ENCODE measurements at regions not wholly inside any gene's neighbourhood (a gene's known extent, or its start where the extent isn't known, plus 50 kb on each side); places are given as distances from the start of the nearest gene placed in this dataset.

- no peak for DNase-seq
Observed at GRCh38 chr2:180122874-180123273, 115.8 kb upstream of the CWC22 start.

DNA sequence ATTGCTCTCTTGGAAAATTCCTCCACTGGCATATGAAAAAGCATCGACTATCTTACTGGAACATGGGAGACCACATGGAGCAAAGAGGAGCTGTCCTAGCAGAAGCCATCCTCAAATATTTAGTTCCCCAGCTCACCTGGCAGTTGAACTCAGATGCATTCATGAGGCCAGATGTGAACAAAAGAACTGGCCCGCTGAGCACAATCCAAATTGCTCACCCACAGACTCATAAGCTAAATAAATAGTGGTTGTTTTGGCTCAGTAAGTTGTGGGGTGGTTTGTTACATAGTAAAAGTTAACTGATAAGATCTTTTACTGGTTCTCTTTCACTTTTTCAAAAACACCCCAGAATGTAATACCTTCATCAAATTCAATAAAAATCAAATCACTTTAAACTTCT is 108.6 kb upstream of the CWC22 start:
- DNase-seq = no peak

GRCh38 chr2:180115269-180115668 is 108.2 kb upstream of the CWC22 start:
- no peak for DNase-seq

GRCh38 chr2:180111901-180112300 is 104.8 kb upstream of the CWC22 start:
- no peak for DNase-seq

DNA sequence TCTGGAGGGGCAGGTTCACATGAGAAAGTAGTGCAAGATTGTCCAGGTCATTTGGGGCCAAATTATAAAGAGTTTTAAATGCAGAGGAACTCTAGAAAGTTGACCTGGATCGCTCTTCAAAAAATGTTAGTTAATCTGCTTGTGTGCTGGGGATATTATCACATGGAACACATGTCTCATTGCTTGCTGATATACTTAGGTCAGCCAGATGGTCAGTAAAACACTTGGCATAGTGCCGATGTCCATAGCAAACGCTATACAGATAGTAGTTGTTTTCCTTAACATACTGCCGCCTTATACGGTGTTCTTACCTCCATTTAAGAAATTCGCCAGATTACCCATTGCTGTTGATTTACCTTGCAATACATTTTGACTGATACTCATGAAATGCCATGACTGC is 103.4 kb upstream of the CWC22 start:
- no peak for DNase-seq

- no peak for DNase-seq
Observed at GRCh38 chr2:180101846-180102245, 94.7 kb upstream of the CWC22 start.

- DNase-seq = no peak
Observed at GRCh38 chr2:180099308-180099707, 92.2 kb upstream of the CWC22 start.

GRCh38 chr2:180085144-180085543 is 78.0 kb upstream of the CWC22 start:
- DNase-seq = no peak

GRCh38 chr2:180077295-180077906 is 70.3 kb upstream of the CWC22 start:
- DNase-seq = no peak

DNA sequence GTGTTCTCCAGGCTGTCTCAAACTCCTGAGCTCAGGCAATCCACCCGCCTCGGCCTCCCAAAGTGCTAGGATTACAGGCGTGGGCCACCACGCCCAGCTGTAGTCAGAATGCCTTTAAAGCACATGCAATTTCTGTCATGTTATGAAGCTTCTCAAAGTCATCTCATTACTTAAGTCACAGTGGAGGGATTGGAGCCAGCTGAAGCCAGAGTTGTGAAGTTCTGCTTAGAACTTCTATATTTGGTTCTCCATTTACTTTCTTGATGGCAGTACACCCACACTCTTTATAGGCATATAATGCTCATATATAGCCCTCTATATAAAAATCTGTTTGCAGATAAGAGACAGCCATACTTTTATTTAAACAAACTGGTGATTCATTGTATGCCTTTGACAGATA is 68.8 kb upstream of the CWC22 start:
- no peak for DNase-seq

GRCh38 chr2:180071797-180072196 is 64.7 kb upstream of the CWC22 start:
- DNase-seq = no peak

- no peak for DNase-seq
Observed at GRCh38 chr2:180063494-180064092, 56.5 kb upstream of the CWC22 start.

GRCh38 chr2:180062178-180062577 is 55.1 kb upstream of the CWC22 start:
- no peak for DNase-seq

DNA sequence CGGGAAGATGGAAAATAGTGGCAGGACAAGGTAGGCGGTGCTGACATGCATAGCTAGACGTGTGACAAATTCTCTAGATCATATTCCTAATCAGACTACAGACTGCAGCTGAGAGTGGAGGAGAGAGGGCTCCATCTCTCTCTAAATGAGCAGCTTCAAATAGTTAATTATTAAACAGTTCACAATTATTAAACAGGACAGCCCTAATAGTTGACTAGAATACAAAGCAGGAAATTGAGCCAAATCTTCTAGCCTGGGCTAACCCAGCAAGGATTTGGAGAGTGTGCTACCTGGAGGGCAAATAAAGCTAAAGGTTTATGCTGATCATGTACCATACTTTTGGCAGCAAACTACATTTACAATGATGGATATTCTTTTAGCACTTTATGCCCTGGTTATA is 54.4 kb upstream of the CWC22 start:
- no peak for DNase-seq

GRCh38 chr2:180061085-180061484 is 54.0 kb upstream of the CWC22 start:
- no peak for DNase-seq

- DNase-seq = no peak
Observed at GRCh38 chr2:180058993-180059392, 51.9 kb upstream of the CWC22 start.

DNA sequence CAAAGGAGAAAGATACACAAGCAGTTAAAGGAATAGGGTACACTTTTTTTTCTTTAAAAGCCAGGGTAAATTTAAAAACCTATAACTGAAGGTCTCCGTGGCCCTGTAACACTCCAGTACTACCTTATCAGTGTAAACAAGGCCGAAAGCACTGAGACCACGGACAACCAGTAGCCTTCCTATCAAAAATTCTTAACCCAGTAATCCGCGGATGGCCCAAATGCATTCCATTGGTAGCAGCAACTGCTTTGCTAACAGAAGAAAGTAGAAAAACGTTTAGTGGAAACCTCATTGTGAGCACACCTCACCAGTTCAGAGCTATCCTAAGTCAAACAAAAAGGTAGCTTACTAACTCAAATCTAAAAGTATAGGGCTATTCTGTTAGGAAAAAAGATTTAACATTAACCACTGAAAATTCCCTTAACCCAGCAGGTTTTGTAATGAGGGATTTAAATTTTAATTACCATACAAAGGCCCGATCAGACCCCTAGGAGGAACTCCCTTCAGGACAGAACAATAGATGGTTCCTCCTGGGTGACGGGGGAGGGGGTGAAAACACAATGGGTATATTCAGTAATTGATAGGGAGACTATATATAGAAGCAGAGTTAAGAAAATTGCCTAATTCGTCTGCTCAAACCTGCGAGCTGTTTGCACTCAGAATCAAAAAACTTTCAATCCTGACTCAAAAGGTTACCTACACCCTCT is 50.8 kb upstream of the CWC22 start:
- DNase-seq = no peak
